ENCODE measurements at regions not wholly inside any gene's neighbourhood (a gene's known extent, or its start where the extent isn't known, plus 50 kb on each side); places are given as distances from the start of the nearest gene placed in this dataset.
A peak's percentile ranks its signal among the peaks of the same experiment; 100 is the strongest.

- peaks cover 42% of the 10 kb centered on the region for H3K4me1 ChIP-seq (ENCODE audit: insufficient read depth, low read length)
- H3K9me3 ChIP-seq (ENCODE audit: low read length), result no peaks in the 10 kb centered on the region
These were observed 103.6 kb upstream of the HSD17B12 start for GRCh38 chr11:43576803-43577521.

GRCh38 chr11:43577566-43578264, 102.8 kb upstream of the HSD17B12 start:
- no peak overlapping the region for H3K9ac ChIP-seq (ENCODE audit: low read length)
- peaks cover 42% of the 10 kb centered on the region for H3K4me1 ChIP-seq (ENCODE audit: insufficient read depth, low read length)
- H3K9me3 ChIP-seq (ENCODE audit: low read length), result no peaks in the 10 kb centered on the region
- no peak overlapping the region for H3K4me3 ChIP-seq (ENCODE audit: low read depth in 1 of 2, low read length in 2 of 2)
- H3K27me3 ChIP-seq (ENCODE audit: control insufficient read depth in 1 of 2, insufficient read depth in 2 of 2, low read length in 2 of 2), result peaks cover 80 to 96% of the 10 kb centered on the region in 2 donors
- H3K27ac ChIP-seq (ENCODE audit: low read depth, low read length), result no peak overlapping the region
- H3K36me3 ChIP-seq (ENCODE audit: insufficient read depth, low read length), result no peaks in the 10 kb centered on the region

More at GRCh38 chr11:43576803-43577521, 103.6 kb upstream of the HSD17B12 start:
- no peak overlapping the region for H3K9ac ChIP-seq (ENCODE audit: low read length)
- peak overlapping the region; percentile 29 to 36 for H3K4me3 ChIP-seq (ENCODE audit: low read depth in 1 of 2, low read length in 2 of 2)
- peaks cover 80 to 88% of the 10 kb centered on the region in 2 donors for H3K27me3 ChIP-seq (ENCODE audit: control insufficient read depth in 1 of 2, insufficient read depth in 2 of 2, low read length in 2 of 2)
- H3K36me3 ChIP-seq (ENCODE audit: insufficient read depth, low read length), result no peaks in the 10 kb centered on the region
- H3K27ac ChIP-seq (ENCODE audit: low read depth, low read length), result no peak overlapping the region

GRCh38 chr11:43578346-43579170, 102.0 kb upstream of the HSD17B12 start:
- peaks cover 42% of the 10 kb centered on the region for H3K4me1 ChIP-seq (ENCODE audit: insufficient read depth, low read length)
- peak overlapping the region in 1 of 2 donors; percentile 41 for H3K4me3 ChIP-seq (ENCODE audit: low read depth in 1 of 2, low read length in 2 of 2)
- no peak overlapping the region for H3K9ac ChIP-seq (ENCODE audit: low read length)
- H3K36me3 ChIP-seq (ENCODE audit: insufficient read depth, low read length), result no peaks in the 10 kb centered on the region
- no peak overlapping the region for H3K27ac ChIP-seq (ENCODE audit: low read depth, low read length)
- peaks cover 72 to 97% of the 10 kb centered on the region in 2 donors for H3K27me3 ChIP-seq (ENCODE audit: control insufficient read depth in 1 of 2, insufficient read depth in 2 of 2, low read length in 2 of 2)
- H3K9me3 ChIP-seq (ENCODE audit: low read length), result no peaks in the 10 kb centered on the region

- H3K27me3 ChIP-seq (ENCODE audit: control insufficient read depth in 1 of 2, insufficient read depth in 2 of 2, low read length in 2 of 2), result peaks cover 69 to 98% of the 10 kb centered on the region in 2 donors
- H3K4me1 ChIP-seq (ENCODE audit: insufficient read depth, low read length), result peaks cover 42% of the 10 kb centered on the region
- H3K36me3 ChIP-seq (ENCODE audit: insufficient read depth, low read length), result no peaks in the 10 kb centered on the region
- peak overlapping the region in 1 of 2 donors; percentile 41 for H3K4me3 ChIP-seq (ENCODE audit: low read depth in 1 of 2, low read length in 2 of 2)
- no peaks in the 10 kb centered on the region for H3K9me3 ChIP-seq (ENCODE audit: low read length)
- no peak overlapping the region for H3K9ac ChIP-seq (ENCODE audit: low read length)
- no peak overlapping the region for H3K27ac ChIP-seq (ENCODE audit: low read depth, low read length)
These were observed 101.2 kb upstream of the HSD17B12 start for GRCh38 chr11:43579171-43579918.

- H3K9ac ChIP-seq (ENCODE audit: low read length), result no peak overlapping the region
- no peaks in the 10 kb centered on the region for H3K9me3 ChIP-seq (ENCODE audit: low read length)
- peaks cover 65 to 98% of the 10 kb centered on the region in 2 donors for H3K27me3 ChIP-seq (ENCODE audit: control insufficient read depth in 1 of 2, insufficient read depth in 2 of 2, low read length in 2 of 2)
- H3K36me3 ChIP-seq (ENCODE audit: insufficient read depth, low read length), result no peaks in the 10 kb centered on the region
- H3K4me3 ChIP-seq (ENCODE audit: low read depth in 1 of 2, low read length in 2 of 2), result peak overlapping the region in 1 of 2 donors; percentile 41
- no peak overlapping the region for H3K27ac ChIP-seq (ENCODE audit: low read depth, low read length)
- peaks cover 40% of the 10 kb centered on the region for H3K4me1 ChIP-seq (ENCODE audit: insufficient read depth, low read length)
These were observed 100.6 kb upstream of the HSD17B12 start for GRCh38 chr11:43579919-43580276.

GRCh38 chr11:43580735-43581369, 99.7 kb upstream of the HSD17B12 start:
- Histone ChIP-seq H3K27me3 (ENCODE audit: control insufficient read depth in 1 of 2, insufficient read depth in 2 of 2, low read length in 2 of 2) (peaks cover 57 to 89% of the 10 kb centered on the region in 2 donors), H3K4me3 (ENCODE audit: low read depth in 1 of 2, low read length in 2 of 2) (peak overlapping the region in 1 of 2 donors; percentile 27), H3K4me1 (ENCODE audit: insufficient read depth, low read length) (peaks cover 31% of the 10 kb centered on the region), H3K9ac (ENCODE audit: low read length) (no peak overlapping the region), H3K36me3 (ENCODE audit: insufficient read depth, low read length) (no peaks in the 10 kb centered on the region), H3K27ac (ENCODE audit: low read depth, low read length) (no peak overlapping the region), H3K9me3 (ENCODE audit: low read length) (no peaks in the 10 kb centered on the region)

- Histone ChIP-seq H3K9ac (ENCODE audit: low read length) (no peak overlapping the region), H3K27ac (ENCODE audit: low read depth, low read length) (no peak overlapping the region), H3K9me3 (ENCODE audit: low read length) (no peaks in the 10 kb centered on the region), H3K36me3 (ENCODE audit: insufficient read depth, low read length) (no peaks in the 10 kb centered on the region), H3K4me1 (ENCODE audit: insufficient read depth, low read length) (peaks cover 25% of the 10 kb centered on the region), H3K27me3 (ENCODE audit: control insufficient read depth in 1 of 2, insufficient read depth in 2 of 2, low read length in 2 of 2) (peaks cover 51 to 82% of the 10 kb centered on the region in 2 donors), H3K4me3 (ENCODE audit: low read depth in 1 of 2, low read length in 2 of 2) (no peak overlapping the region)
These were observed 99.0 kb upstream of the HSD17B12 start for GRCh38 chr11:43581370-43582023.

- peaks cover 45 to 75% of the 10 kb centered on the region in 2 donors for H3K27me3 ChIP-seq (ENCODE audit: control insufficient read depth in 1 of 2, insufficient read depth in 2 of 2, low read length in 2 of 2)
- no peaks in the 10 kb centered on the region for H3K9me3 ChIP-seq (ENCODE audit: low read length)
- H3K9ac ChIP-seq (ENCODE audit: low read length), result no peak overlapping the region
- H3K4me3 ChIP-seq (ENCODE audit: low read depth in 1 of 2, low read length in 2 of 2), result no peak overlapping the region
- peaks cover 19% of the 10 kb centered on the region for H3K4me1 ChIP-seq (ENCODE audit: insufficient read depth, low read length)
- H3K27ac ChIP-seq (ENCODE audit: low read depth, low read length), result no peak overlapping the region
- no peaks in the 10 kb centered on the region for H3K36me3 ChIP-seq (ENCODE audit: insufficient read depth, low read length)
These were observed 98.3 kb upstream of the HSD17B12 start for GRCh38 chr11:43582024-43582862.

- Histone ChIP-seq H3K36me3 (ENCODE audit: insufficient read depth, low read length) (no peaks in the 10 kb centered on the region), H3K27me3 (ENCODE audit: control insufficient read depth in 1 of 2, insufficient read depth in 2 of 2, low read length in 2 of 2) (peaks cover 38 to 68% of the 10 kb centered on the region in 2 donors), H3K27ac (ENCODE audit: low read depth, low read length) (no peak overlapping the region), H3K9ac (ENCODE audit: low read length) (no peak overlapping the region), H3K4me3 (ENCODE audit: low read depth in 1 of 2, low read length in 2 of 2) (no peak overlapping the region), H3K4me1 (ENCODE audit: insufficient read depth, low read length) (peaks cover 19% of the 10 kb centered on the region), H3K9me3 (ENCODE audit: low read length) (no peaks in the 10 kb centered on the region)
These were observed 97.6 kb upstream of the HSD17B12 start for GRCh38 chr11:43582863-43583462.

Data from muscle layer of colon (tissue), 2 donors.